HG02852 (cell line): ENCODE measurements at regions not wholly inside any gene's neighbourhood (a gene's known extent, or its start where the extent isn't known, plus 50 kb on each side); places are given as distances from the start of the nearest gene placed in this dataset.

Source experiments
- ATAC-seq: cut with Tn5 transposase; IDR thresholded peaks from one replicate; pipeline ENCODE4 v1.9.1; 2021; ENCODE audit warnings: mild to moderate bottlenecking, moderate library complexity; ENCODE audit not compliant: unreplicated experiment

- ATAC-seq: no peak
Observed at GRCh38 chr6:14273191-14273590, 155.6 kb downstream of the CD83 start.

GRCh38 chr6:14274016-14274415 is 156.4 kb downstream of the CD83 start:
- no peak for ATAC-seq

GRCh38 chr6:14274546-14275492 is 157.2 kb downstream of the CD83 start:
- ATAC-seq: no peak

- no peak for ATAC-seq
Observed at GRCh38 chr6:14275493-14275851, 157.9 kb downstream of the CD83 start.

- ATAC-seq: no peak
Observed at GRCh38 chr6:14276071-14276470, 158.5 kb downstream of the CD83 start.

- peak; percentile 88 for ATAC-seq
Observed at GRCh38 chr6:14276667-14277404, 159.3 kb downstream of the CD83 start.

GRCh38 chr6:14277405-14277930 is 159.9 kb downstream of the CD83 start:
- peak; percentile 22 for ATAC-seq

GRCh38 chr6:14278006-14278405 is 160.4 kb downstream of the CD83 start:
- no peak for ATAC-seq

- ATAC-seq: no peak
Observed at GRCh38 chr6:14278446-14278845, 160.9 kb downstream of the CD83 start.

- no peak for ATAC-seq
Observed at GRCh38 chr6:14280006-14280510, 162.5 kb downstream of the CD83 start.

GRCh38 chr6:14280766-14281293 is 163.3 kb downstream of the CD83 start:
- no peak for ATAC-seq

GRCh38 chr6:14281811-14282660 is 164.5 kb downstream of the CD83 start:
- ATAC-seq: no peak

GRCh38 chr6:14282854-14283505 is 165.4 kb downstream of the CD83 start:
- ATAC-seq: no peak

GRCh38 chr6:14283600-14284235 is 166.1 kb downstream of the CD83 start:
- ATAC-seq: no peak

- no peak for ATAC-seq
Observed at GRCh38 chr6:14284969-14285590, 167.5 kb downstream of the CD83 start.

GRCh38 chr6:14286144-14286543 is 168.6 kb downstream of the CD83 start:
- ATAC-seq: no peak

- no peak for ATAC-seq
Observed at GRCh38 chr6:14286634-14287428, 169.3 kb downstream of the CD83 start.

- ATAC-seq: no peak
Observed at GRCh38 chr6:14287707-14288106, 170.1 kb downstream of the CD83 start.
